GM12878 (cell line): ENCODE measurements at regions not wholly inside any gene's neighbourhood (a gene's known extent, or its start where the extent isn't known, plus 50 kb on each side); places are given as distances from the start of the nearest gene placed in this dataset.

Source experiments
- ATAC-seq: fragments of 200-7000 bp; cut with Tn5 transposase; 3 replicates; pipeline ENCODE4 v1.9.1; 2020; ENCODE audit warnings: mild to moderate bottlenecking, moderate library complexity
- BruUV-seq: library from RNA; stranded (reverse); fragments of 400-500 nt; replicated peaks from 2 replicates; lab custom pipeline; 2021; lab: Mats Ljungman, UMichigan
- CTCF ChIA-PET: fragments of 300-600 bp; sonication (Branson Sonifier 250); formaldehyde crosslinking; extraction: SDS; loops from one replicate; lab custom pipeline; 2021; ENCODE audit warnings: inconsistent platforms; lab: Yijun Ruan, JAX
- POLR2A ChIA-PET: fragments of 350-600 bp; formaldehyde crosslinking; extraction: SDS; loops from one replicate; lab custom pipeline; 2021; ENCODE audit warnings: inconsistent platforms; lab: Charles Lee
- RAD21 ChIA-PET: fragments of 300-600 bp; sonication (Branson Sonifier 250); formaldehyde crosslinking; loops from one replicate; lab custom pipeline; 2023; ENCODE audit warnings: antibody characterized with exemption; ENCODE audit not compliant: unreplicated experiment; lab: Charles Lee
- SMC1A ChIA-PET: fragments of 300-600 bp; sonication (Branson Sonifier 250); formaldehyde crosslinking; loops from one replicate; lab custom pipeline; 2023; ENCODE audit not compliant: unreplicated experiment, uncharacterized antibody; lab: Charles Lee
- DNase-seq: peaks from one replicate; pipeline ENCODE4 v3.0.0-alpha.2; 2011; ENCODE audit warnings: low read depth, low spot score
- FAIRE-seq: peaks from 3 replicates; lab custom pipeline; 2011; peaks lifted over from hg19 to GRCh38; lab: Jason Lieb, UNC
- H2AFZ ChIP-seq: 2 replicates; pipeline ENCODE4 v1.6.0; 2011; ENCODE audit warnings: low read depth, low read length, control low read depth; ENCODE audit not compliant: control insufficient read depth
- H3K27ac ChIP-seq: 2 replicates; pipeline ENCODE4 v1.5.1; 2011; ENCODE audit warnings: control low read depth; ENCODE audit not compliant: control insufficient read depth, insufficient read depth
- H3K27me3 ChIP-seq, 2 experiments: replicated peaks in 1 of 2; 2 replicates each; pipeline versions ENCODE4 v1.6.0 to v1.6.1; 2011; ENCODE audit warnings: low read length in 1 of 2; ENCODE audit not compliant: control insufficient read depth in 2 of 2, insufficient read depth in 2 of 2
- H3K36me3 ChIP-seq, 2 experiments: 2 replicates each; pipeline ENCODE4 v1.5.1; 2011; ENCODE audit warnings: low read length in 1 of 2; ENCODE audit not compliant: control insufficient read depth in 2 of 2, insufficient read depth in 2 of 2
- H3K4me1 ChIP-seq: 2 replicates; pipeline ENCODE4 v1.6.1; 2011; ENCODE audit warnings: mild to moderate bottlenecking, low read length, moderate library complexity, mixed read lengths; ENCODE audit not compliant: control insufficient read depth, insufficient read depth
- H3K4me2 ChIP-seq: 2 replicates; pipeline ENCODE4 v1.6.0; 2011; ENCODE audit warnings: control low read depth; ENCODE audit not compliant: control insufficient read depth, insufficient read depth
- H3K4me3 ChIP-seq: fragments of 200-600 bp; sonication (generic); 2 replicates; pipeline ENCODE4 v1.5.1; 2016
- H3K79me2 ChIP-seq: 2 replicates; pipeline ENCODE4 v1.6.0; 2011; ENCODE audit warnings: low read length; ENCODE audit not compliant: control insufficient read depth, insufficient read depth
- H3K9ac ChIP-seq: 2 replicates; pipeline ENCODE4 v1.8.0; 2011; ENCODE audit warnings: low read length, control low read depth, mixed read lengths; ENCODE audit not compliant: control insufficient read depth, insufficient read depth
- H3K9me3 ChIP-seq: replicated peaks from 3 replicates; pipeline ENCODE4 v1.5.1; 2011; ENCODE audit warnings: mild to moderate bottlenecking, low read length; ENCODE audit not compliant: control insufficient read depth, insufficient read depth
- H4K20me1 ChIP-seq: 2 replicates; pipeline ENCODE4 v1.6.0; 2011; ENCODE audit not compliant: control insufficient read depth, insufficient read depth
- ATF2 ChIP-seq: IDR thresholded peaks from 2 replicates; pipeline ENCODE4 v1.6.1; 2012; ENCODE audit warnings: low read length, inconsistent platforms
- BCL11A ChIP-seq: IDR thresholded peaks from 2 replicates; pipeline ENCODE4 v1.6.1; 2011; ENCODE audit warnings: low read depth, low read length
- CHD2 ChIP-seq: IDR thresholded peaks from 2 replicates; pipeline ENCODE4 v1.6.1; 2011; ENCODE audit warnings: low read depth, low read length, improper control_type of control experiment, borderline replicate concordance
- CHD4 ChIP-seq: fragments of 200-600 bp; sonication (generic); IDR thresholded peaks from 2 replicates; pipeline ENCODE4 v1.6.1; 2016; ENCODE audit warnings: mild to moderate bottlenecking
- E2F8 ChIP-seq: fragments of 450-650 bp; IDR thresholded peaks from 2 replicates; pipeline ENCODE4 v1.6.1; 2018; ENCODE audit warnings: mild to moderate bottlenecking, low read depth, moderate library complexity; ENCODE audit not compliant: partially characterized antibody
- MXI1 ChIP-seq: fragments of 150-350 bp; IDR thresholded peaks from 2 replicates; pipeline ENCODE4 v1.6.1; 2011; ENCODE audit warnings: low read depth, mild to moderate bottlenecking, inconsistent platforms, low read length, improper control_type of control experiment
- NR2C2 ChIP-seq: IDR thresholded peaks from 2 replicates; pipeline ENCODE4 v1.6.1; 2011; ENCODE audit warnings: borderline replicate concordance, low read depth; ENCODE audit not compliant: control insufficient read depth, insufficient read length
- PKNOX1 ChIP-seq: fragments of 450-650 bp; IDR thresholded peaks from 2 replicates; pipeline ENCODE4 v1.6.1; 2016; ENCODE audit warnings: mild to moderate bottlenecking
- WRNIP1 ChIP-seq: IDR thresholded peaks from 2 replicates; pipeline ENCODE4 v1.6.1; 2011; ENCODE audit warnings: low read depth, low read length, improper control_type of control experiment, borderline replicate concordance
- ZBED1 ChIP-seq: IDR thresholded peaks from 2 replicates; pipeline ENCODE4 v1.6.1; 2016; ENCODE audit warnings: borderline replicate concordance
- WGBS: methylation state at CpG from one replicate; pipeline ENCODE4 v1.1.6; 2016; ENCODE audit warnings: low lambda C conversion rate; ENCODE audit not compliant: insufficient replicate concordance, insufficient coverage; ENCODE audit errors: missing lambda C conversion rate; 5-methylcytosine and 5-hydroxymethylcytosine counted together
- in situ Hi-C: fragments of 300-500 bp; cut with MboI; formaldehyde crosslinking; loops from 9 replicates; pipeline ENCODE4 v1.14.3; 2018; ENCODE audit warnings: mixed read lengths
- intact Hi-C: fragments of 100-400 bp; cut with micrococcal nuclease; formaldehyde crosslinking; loops from one replicate; pipeline ENCODE4 v1.14.2; 2022; ENCODE audit not compliant: unreplicated experiment

- no peak for TF ChIP-seq ATF2
- TF ChIP-seq WRNIP1 = no peak
- no peak for TF ChIP-seq NR2C2
- no peak for TF ChIP-seq BCL11A
- TF ChIP-seq, all 136 proteins: peak for 0
These were observed 301.0 kb downstream of the ACTL7B start (continued) for GRCh38 chr9:108554831-108555230.

- Histone ChIP-seq H3K9ac (no peak overlapping the region), H3K9me3 (no peaks in the 10 kb centered on the region), H3K79me2 (no peaks in the 10 kb centered on the region), H3K4me1 (no peaks in the 10 kb centered on the region), H4K20me1 (no peaks in the 10 kb centered on the region), H3K4me3 (no peak overlapping the region), H3K36me3 (no peaks in the 10 kb centered on the region), H3K27me3 (no peaks in the 10 kb centered on the region), H2AFZ (no peak overlapping the region), H3K4me2 (no peak overlapping the region), H3K27ac (no peak overlapping the region)
- RAD21 ChIA-PET = no interaction called here
- BruUV-seq = no TSS peak
- DNase-seq = no peak
- SMC1A ChIA-PET = no interaction called here
- WGBS = 4% methylated on average over 2 of the region's 2 CpGs
- intact Hi-C loops (no loop called here), in situ Hi-C loops (no loop called here)
- FAIRE-seq = no peak
- CTCF ChIA-PET = no interaction called here
- POLR2A ChIA-PET = no interaction called here
- ATAC-seq = no peak
- TF ChIP-seq BCL11A (no peak), MXI1 (no peak), CHD4 (no peak), CHD2 (no peak), E2F8 (no peak), PKNOX1 (no peak), ZBED1 (no peak)
These were observed 302.6 kb downstream of the ACTL7B start for GRCh38 chr9:108553111-108553635.
